ENCODE measurements at regions not wholly inside any gene's neighbourhood (a gene's known extent, or its start where the extent isn't known, plus 50 kb on each side); places are given as distances from the start of the nearest gene placed in this dataset.

DNA sequence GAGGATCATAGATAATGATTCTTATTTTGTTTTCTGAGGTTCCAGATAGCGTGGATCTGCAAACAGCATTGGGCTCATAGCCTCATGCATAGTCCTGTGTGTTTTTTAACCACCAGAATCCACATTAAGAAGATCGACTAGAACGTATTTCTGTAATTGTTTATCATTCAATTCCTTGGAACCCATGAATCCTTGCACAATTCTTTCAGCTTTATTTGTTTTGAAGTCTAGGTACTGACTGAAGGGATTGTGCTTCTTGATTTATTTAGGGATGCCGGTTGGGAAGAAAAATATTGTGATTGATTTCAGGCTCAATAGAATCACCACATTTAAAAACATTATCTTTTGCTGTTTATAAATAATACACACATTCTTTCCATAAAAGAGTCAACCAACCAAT lies 314.6 kb upstream of the ZNF717 start:
- no peak overlapping the region for H3K4me2 ChIP-seq (ENCODE audit: low read depth, low read length, poor library complexity, severe bottlenecking)
- no peak overlapping the region for H3K9ac ChIP-seq (ENCODE audit: low read depth, low read length, poor library complexity, severe bottlenecking)
- H3K4me1 ChIP-seq (ENCODE audit: insufficient read depth, low read length, poor library complexity, severe bottlenecking): no peaks in the 10 kb centered on the region
- no peaks in the 10 kb centered on the region for H3K79me2 ChIP-seq (ENCODE audit: insufficient read depth, low read length)
- no peak overlapping the region for H2AFZ ChIP-seq (ENCODE audit: low read length)
- H3K4me3 ChIP-seq (ENCODE audit: low read length, poor library complexity, severe bottlenecking): no peak overlapping the region
- no peaks in the 10 kb centered on the region for H3K9me2 ChIP-seq (replicated peaks; ENCODE audit: low read depth, low read length)
- H3K36me3 ChIP-seq (ENCODE audit: insufficient read depth, low read length): no peaks in the 10 kb centered on the region
- no peaks in the 10 kb centered on the region for H3K9me3 ChIP-seq (ENCODE audit: insufficient read depth, low read depth, low read length)
- no peaks in the 10 kb centered on the region for H3F3A ChIP-seq (ENCODE audit: low read depth)
- H4K20me1 ChIP-seq (ENCODE audit: insufficient read depth, low read length, poor library complexity, severe bottlenecking): no peaks in the 10 kb centered on the region
- H3K27me3 ChIP-seq (ENCODE audit: insufficient read depth, low read length, poor library complexity, severe bottlenecking): no peaks in the 10 kb centered on the region
- no peak for TF ChIP-seq EZH2phosphoT487 (IDR thresholded peaks at IDR 0.05; ENCODE audit: borderline replicate concordance)
- TF ChIP-seq, protein P1, sequence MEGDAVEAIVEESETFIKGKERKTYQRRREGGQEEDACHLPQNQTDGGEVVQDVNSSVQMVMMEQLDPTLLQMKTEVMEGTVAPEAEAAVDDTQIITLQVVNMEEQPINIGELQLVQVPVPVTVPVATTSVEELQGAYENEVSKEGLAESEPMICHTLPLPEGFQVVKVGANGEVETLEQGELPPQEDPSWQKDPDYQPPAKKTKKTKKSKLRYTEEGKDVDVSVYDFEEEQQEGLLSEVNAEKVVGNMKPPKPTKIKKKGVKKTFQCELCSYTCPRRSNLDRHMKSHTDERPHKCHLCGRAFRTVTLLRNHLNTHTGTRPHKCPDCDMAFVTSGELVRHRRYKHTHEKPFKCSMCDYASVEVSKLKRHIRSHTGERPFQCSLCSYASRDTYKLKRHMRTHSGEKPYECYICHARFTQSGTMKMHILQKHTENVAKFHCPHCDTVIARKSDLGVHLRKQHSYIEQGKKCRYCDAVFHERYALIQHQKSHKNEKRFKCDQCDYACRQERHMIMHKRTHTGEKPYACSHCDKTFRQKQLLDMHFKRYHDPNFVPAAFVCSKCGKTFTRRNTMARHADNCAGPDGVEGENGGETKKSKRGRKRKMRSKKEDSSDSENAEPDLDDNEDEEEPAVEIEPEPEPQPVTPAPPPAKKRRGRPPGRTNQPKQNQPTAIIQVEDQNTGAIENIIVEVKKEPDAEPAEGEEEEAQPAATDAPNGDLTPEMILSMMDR (conservative IDR thresholded peaks at IDR 0.05; ENCODE audit: low read length): no peak

DNA sequence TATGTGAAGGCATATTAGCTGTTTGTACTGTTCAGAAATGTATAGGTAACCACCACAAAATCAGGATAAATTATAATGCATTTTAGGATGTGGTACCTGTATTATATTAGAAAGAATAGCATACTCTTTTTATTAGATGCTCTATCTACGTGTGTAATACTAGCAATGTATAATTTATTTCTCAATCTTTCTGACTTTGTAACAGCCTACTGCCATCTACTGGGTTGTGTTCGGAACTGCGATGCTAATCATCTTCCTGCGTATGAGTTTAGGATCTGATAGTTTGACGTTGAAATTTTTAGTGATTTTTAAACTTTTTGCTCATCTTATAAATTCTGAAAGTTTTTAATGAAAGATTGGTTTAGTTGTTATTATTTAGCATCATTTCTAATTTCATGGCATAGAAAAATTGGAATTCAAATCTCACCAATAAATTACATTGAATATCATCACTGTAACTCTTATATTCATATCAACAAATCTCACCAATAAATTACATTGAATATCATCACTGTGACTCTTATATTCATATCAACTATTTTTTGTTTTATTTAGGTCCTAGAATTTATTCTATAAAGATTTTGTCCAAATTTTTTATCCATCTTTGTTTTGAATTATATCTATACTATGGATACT lies 322.7 kb upstream of the ZNF717 start:
- Histone ChIP-seq H3K4me1 (ENCODE audit: insufficient read depth, low read length, poor library complexity, severe bottlenecking) (no peaks in the 10 kb centered on the region), H3K9me2 (replicated peaks; ENCODE audit: low read depth, low read length) (no peaks in the 10 kb centered on the region), H3K79me2 (ENCODE audit: insufficient read depth, low read length) (no peaks in the 10 kb centered on the region), H3K36me3 (ENCODE audit: insufficient read depth, low read length) (no peaks in the 10 kb centered on the region), H3K9ac (ENCODE audit: low read depth, low read length, poor library complexity, severe bottlenecking) (no peak overlapping the region), H4K20me1 (ENCODE audit: insufficient read depth, low read length, poor library complexity, severe bottlenecking) (no peaks in the 10 kb centered on the region), H2AFZ (ENCODE audit: low read length) (no peak overlapping the region), H3K27me3 (ENCODE audit: insufficient read depth, low read length, poor library complexity, severe bottlenecking) (no peaks in the 10 kb centered on the region), H3K4me3 (ENCODE audit: low read length, poor library complexity, severe bottlenecking) (no peak overlapping the region), H3F3A (ENCODE audit: low read depth) (no peaks in the 10 kb centered on the region), H3K9me3 (ENCODE audit: insufficient read depth, low read depth, low read length) (no peaks in the 10 kb centered on the region), H3K4me2 (ENCODE audit: low read depth, low read length, poor library complexity, severe bottlenecking) (no peak overlapping the region)
- no peak for TF ChIP-seq EZH2phosphoT487 (IDR thresholded peaks at IDR 0.05; ENCODE audit: borderline replicate concordance)
- TF ChIP-seq, protein P1 (conservative IDR thresholded peaks at IDR 0.05; ENCODE audit: low read length): peak; percentile 87

DNA sequence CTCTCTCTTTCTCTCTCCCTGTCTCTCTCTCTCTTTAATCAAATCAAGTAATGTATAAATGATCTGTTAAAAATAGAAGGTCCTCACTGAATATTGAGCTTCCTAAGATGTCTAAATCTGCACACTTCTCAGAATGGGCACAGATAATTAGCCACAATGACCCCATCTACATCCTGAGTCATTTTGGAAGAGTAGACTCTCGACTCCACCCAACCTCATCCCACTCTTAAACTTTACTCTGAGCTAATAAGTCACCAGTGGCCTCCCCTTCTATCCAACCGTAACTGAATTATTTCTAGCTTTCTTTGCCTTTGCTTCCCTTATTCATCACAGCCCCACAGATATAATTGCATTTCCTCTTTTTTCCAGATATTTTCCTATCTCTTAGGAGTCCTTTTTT lies 326.5 kb upstream of the ZNF717 start:
- Histone ChIP-seq H4K20me1 (ENCODE audit: insufficient read depth, low read length, poor library complexity, severe bottlenecking) (no peaks in the 10 kb centered on the region), H3K9me3 (ENCODE audit: insufficient read depth, low read depth, low read length) (no peaks in the 10 kb centered on the region), H2AFZ (ENCODE audit: low read length) (0 out of 2 replicates have a peak overlapping the region, but pooled peaks have one; percentile 36), H3K27me3 (ENCODE audit: insufficient read depth, low read length, poor library complexity, severe bottlenecking) (no peaks in the 10 kb centered on the region), H3K4me3 (ENCODE audit: low read length, poor library complexity, severe bottlenecking) (no peak overlapping the region), H3K9ac (ENCODE audit: low read depth, low read length, poor library complexity, severe bottlenecking) (no peak overlapping the region), H3K79me2 (ENCODE audit: insufficient read depth, low read length) (no peaks in the 10 kb centered on the region), H3K9me2 (replicated peaks; ENCODE audit: low read depth, low read length) (no peaks in the 10 kb centered on the region), H3K36me3 (ENCODE audit: insufficient read depth, low read length) (no peaks in the 10 kb centered on the region), H3F3A (ENCODE audit: low read depth) (no peaks in the 10 kb centered on the region), H3K4me2 (ENCODE audit: low read depth, low read length, poor library complexity, severe bottlenecking) (no peak overlapping the region), H3K4me1 (ENCODE audit: insufficient read depth, low read length, poor library complexity, severe bottlenecking) (no peaks in the 10 kb centered on the region)
- TF ChIP-seq EZH2phosphoT487 (IDR thresholded peaks at IDR 0.05; ENCODE audit: borderline replicate concordance): no peak
- TF ChIP-seq, protein P1 (conservative IDR thresholded peaks at IDR 0.05; ENCODE audit: low read length): no peak

Data from Loucy (cell line).